Stimulated activated naive B cell treated with anti-CD40 and anti-IgM and Interleukin-4, amounts not matched to agents 10 μg/mL and 1 μg/mL and 100 μg/mL, for 72 hours (primary cell): ENCODE measurements at regions not wholly inside any gene's neighbourhood (a gene's known extent, or its start where the extent isn't known, plus 50 kb on each side); places are given as distances from the start of the nearest gene placed in this dataset.
A peak's percentile ranks its signal among the peaks of the same experiment; 100 is the strongest.
"Not testable (repeated sequence)": the region's sequence is repeated elsewhere in the genome, so short reads cannot be mapped to it uniquely, and the experiment has no call there.

ENCODE experiments used
- ATAC-seq, 2 donors: fragments of 150-1000 bp; cut with Tn5 transposase; replicated peaks; 2 replicates each; pipeline ENCODE4 v1.10.0; 2021; ENCODE audit warnings: moderate library complexity in 1 of 2
- DNase-seq: peaks from one replicate; pipeline ENCODE4 v3.0.0; 2021
- H3K27ac Mint-ChIP-seq: one replicate; pipeline ENCODE4 v1.8.0; 2022; ENCODE audit warnings: mild to moderate bottlenecking, mixed read lengths
- H3K27me3 Mint-ChIP-seq, 2 donors: one replicate each; pipeline ENCODE4 v1.8.0; 2022; ENCODE audit warnings: mixed read lengths in 2 of 2
- H3K36me3 Mint-ChIP-seq, 2 donors: one replicate each; pipeline ENCODE4 v1.8.0; 2022; ENCODE audit warnings: mixed read lengths in 2 of 2, mild to moderate bottlenecking in 1 of 2
- H3K4me1 Mint-ChIP-seq, 2 donors: one replicate each; pipeline ENCODE4 v1.8.0; 2022; ENCODE audit warnings: mixed read lengths in 2 of 2, mild to moderate bottlenecking in 1 of 2
- H3K4me3 Mint-ChIP-seq, 2 donors: one replicate each; pipeline ENCODE4 v1.8.0; 2022; ENCODE audit warnings: mild to moderate bottlenecking in 2 of 2, mixed read lengths in 2 of 2, moderate library complexity in 1 of 2
- H3K9me3 Mint-ChIP-seq, 2 donors: one replicate each; pipeline ENCODE4 v1.8.0; 2022; ENCODE audit warnings: mixed read lengths in 2 of 2, mild to moderate bottlenecking in 1 of 2

DNA sequence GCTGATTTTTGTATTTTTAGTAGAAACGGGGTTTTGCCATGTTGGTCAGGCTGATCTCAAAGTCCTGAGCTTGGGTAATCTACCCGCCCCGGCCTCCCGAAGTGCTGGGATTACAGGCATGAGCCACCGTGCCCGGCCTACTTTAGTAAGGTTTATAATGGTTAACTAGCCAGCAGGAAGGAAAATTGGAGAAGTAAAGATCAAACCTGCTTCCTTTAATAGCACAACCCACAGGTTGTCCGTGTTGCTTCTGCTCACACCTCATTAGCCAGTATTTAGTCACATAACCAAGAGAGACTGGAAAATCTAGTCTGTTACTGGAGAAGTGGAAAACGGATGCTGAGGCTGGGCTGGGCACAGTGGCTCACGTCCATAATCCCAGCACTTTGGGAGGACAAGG is 51.9 kb upstream of the TBL1XR1 start:
- no peak for DNase-seq
- Mint-ChIP-seq H3K27me3 (no peaks in the 10 kb centered on the region), H3K9me3 (peaks cover 5% of the 10 kb centered on the region in 2 donors), H3K27ac (no peak overlapping the region), H3K4me1 (peaks cover 19 to 42% of the 10 kb centered on the region in 2 donors), H3K36me3 (peaks cover 6% of the 10 kb centered on the region in 2 donors), H3K4me3 (no peak overlapping the region)
- ATAC-seq, result peak; percentile 21 to 22

DNA sequence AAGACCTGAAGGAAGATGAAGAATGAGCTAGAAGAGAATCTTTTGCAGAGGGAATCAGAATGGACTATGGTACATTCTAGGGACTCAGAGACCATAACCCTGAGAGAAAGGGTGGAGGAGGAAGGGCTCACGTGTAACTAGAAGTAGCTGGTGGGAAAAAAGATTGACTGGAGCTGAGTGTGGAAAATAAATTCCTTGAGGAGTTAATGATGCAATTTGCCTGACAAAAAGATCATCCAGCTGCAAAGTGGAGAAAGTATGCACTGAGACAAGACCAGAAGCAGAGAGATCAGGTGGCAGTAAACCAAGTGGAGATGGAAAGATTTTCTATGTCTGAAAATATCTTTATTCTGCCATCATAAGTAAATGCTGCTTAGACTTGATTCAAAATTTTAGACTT is 52.9 kb upstream of the TBL1XR1 start:
- ATAC-seq (no peak), DNase-seq (no peak)
- Mint-ChIP-seq H3K27ac (peak overlapping the region; percentile 42), H3K4me3 (no peak overlapping the region), H3K4me1 (peaks cover 19 to 42% of the 10 kb centered on the region in 2 donors), H3K9me3 (peaks cover 5% of the 10 kb centered on the region in 2 donors), H3K36me3 (peaks cover 6% of the 10 kb centered on the region in 2 donors), H3K27me3 (no peaks in the 10 kb centered on the region)

DNA sequence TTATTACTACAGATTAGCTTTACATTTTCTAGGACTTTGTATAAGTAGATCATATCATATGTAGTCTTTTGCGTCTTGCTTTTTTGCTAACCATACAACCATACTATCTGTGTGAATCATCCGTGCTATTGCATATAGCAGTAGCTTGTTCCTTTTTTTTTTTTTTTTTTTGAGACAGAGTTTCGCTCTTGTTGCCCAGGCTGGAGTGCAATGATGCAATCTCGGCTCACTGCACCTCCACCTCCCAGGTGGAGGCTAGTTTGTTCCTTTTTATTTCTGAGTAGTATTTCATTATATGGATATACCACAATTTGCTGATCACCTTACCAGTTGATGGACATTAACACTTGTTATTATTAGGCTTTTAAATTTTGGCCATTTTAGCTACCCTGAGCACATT is 54.5 kb upstream of the TBL1XR1 start:
- ATAC-seq (peak; percentile 80 to 83), DNase-seq (peak; percentile 23)
- peaks cover 2 to 5% of the 10 kb centered on the region in 2 donors for H3K36me3 Mint-ChIP-seq
- peaks cover 14 to 30% of the 10 kb centered on the region in 2 donors for H3K4me1 Mint-ChIP-seq
- H3K27me3 Mint-ChIP-seq, result no peaks in the 10 kb centered on the region
- no peak overlapping the region for H3K27ac Mint-ChIP-seq
- H3K4me3 Mint-ChIP-seq, result no peak overlapping the region
- peaks cover 3 to 5% of the 10 kb centered on the region in 2 donors for H3K9me3 Mint-ChIP-seq

DNA sequence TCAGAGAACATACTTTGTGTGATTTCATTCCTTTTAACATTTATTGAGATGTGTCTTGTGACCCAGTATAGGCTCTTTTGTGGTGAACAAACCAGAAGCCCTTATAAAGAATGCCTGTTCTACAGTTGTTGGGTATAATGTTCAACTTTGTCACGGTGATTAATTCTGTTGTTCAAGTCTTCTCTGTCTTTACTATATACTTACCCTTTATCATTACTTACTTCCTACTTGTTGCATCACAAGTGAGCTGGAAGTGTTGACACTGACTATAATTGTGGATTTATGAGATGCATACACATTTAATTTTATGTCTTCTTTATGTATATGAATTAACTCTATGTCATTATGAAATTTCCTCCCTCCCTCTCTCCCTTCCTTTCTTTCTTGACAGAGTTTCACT is 59.7 kb upstream of the TBL1XR1 start:
- Mint-ChIP-seq H3K4me3 (no peak overlapping the region), H3K9me3 (no peaks in the 10 kb centered on the region), H3K27ac (no peak overlapping the region), H3K36me3 (no peaks in the 10 kb centered on the region), H3K4me1 (peaks cover 0 to 13% of the 10 kb centered on the region in 2 donors), H3K27me3 (no peaks in the 10 kb centered on the region)
- DNase-seq (no peak), ATAC-seq (no peak)

DNA sequence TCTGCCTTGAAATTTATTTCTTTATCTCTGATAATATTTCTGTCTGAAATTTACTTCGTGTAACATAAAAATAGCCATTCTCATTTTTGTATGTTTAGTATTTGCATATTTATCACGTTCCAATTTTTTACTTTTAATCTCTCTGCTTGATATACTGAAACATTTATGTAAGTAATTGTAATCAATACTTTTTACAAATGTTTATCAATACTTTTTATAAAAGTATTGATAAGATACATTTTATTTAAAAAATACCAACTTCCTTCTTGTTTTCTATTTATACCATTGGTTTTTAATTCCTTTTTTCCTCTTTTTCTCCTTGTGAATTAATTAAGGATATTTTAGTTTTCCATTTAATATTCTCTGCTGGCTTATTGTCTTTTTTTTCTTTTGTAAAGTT is 60.3 kb upstream of the TBL1XR1 start:
- DNase-seq, result no peak
- no peaks in the 10 kb centered on the region for H3K9me3 Mint-ChIP-seq
- no peak overlapping the region for H3K27ac Mint-ChIP-seq
- no peaks in the 10 kb centered on the region for H3K27me3 Mint-ChIP-seq
- H3K36me3 Mint-ChIP-seq, result no peaks in the 10 kb centered on the region
- H3K4me3 Mint-ChIP-seq, result no peak overlapping the region
- no peak for ATAC-seq
- H3K4me1 Mint-ChIP-seq, result peaks cover 0 to 17% of the 10 kb centered on the region in 2 donors

DNA sequence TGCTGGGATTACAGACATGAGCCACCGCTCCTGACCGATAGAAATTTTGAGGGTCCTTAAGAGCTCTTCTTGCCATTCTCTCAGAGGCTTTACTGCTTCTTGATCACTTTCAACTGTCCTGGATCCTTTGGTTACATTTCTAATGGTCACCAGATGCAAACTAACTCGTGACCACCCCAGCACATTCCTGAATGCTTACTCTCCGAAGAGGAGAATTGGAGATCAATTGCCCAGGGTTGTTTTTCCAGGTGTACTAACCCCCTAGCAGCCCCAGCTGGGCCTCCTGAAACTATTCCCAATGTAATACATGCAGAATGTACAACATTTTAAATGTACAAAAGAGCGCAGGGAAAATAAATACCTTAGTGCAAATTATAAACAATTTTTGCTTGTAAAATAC is 65.1 kb upstream of the TBL1XR1 start:
- Mint-ChIP-seq H3K4me3 (no peak overlapping the region), H3K36me3 (no peaks in the 10 kb centered on the region), H3K27ac (no peak overlapping the region), H3K27me3 (no peaks in the 10 kb centered on the region), H3K9me3 (no peaks in the 10 kb centered on the region), H3K4me1 (peaks cover 7 to 31% of the 10 kb centered on the region in 2 donors)
- ATAC-seq (no peak), DNase-seq (no peak)

DNA sequence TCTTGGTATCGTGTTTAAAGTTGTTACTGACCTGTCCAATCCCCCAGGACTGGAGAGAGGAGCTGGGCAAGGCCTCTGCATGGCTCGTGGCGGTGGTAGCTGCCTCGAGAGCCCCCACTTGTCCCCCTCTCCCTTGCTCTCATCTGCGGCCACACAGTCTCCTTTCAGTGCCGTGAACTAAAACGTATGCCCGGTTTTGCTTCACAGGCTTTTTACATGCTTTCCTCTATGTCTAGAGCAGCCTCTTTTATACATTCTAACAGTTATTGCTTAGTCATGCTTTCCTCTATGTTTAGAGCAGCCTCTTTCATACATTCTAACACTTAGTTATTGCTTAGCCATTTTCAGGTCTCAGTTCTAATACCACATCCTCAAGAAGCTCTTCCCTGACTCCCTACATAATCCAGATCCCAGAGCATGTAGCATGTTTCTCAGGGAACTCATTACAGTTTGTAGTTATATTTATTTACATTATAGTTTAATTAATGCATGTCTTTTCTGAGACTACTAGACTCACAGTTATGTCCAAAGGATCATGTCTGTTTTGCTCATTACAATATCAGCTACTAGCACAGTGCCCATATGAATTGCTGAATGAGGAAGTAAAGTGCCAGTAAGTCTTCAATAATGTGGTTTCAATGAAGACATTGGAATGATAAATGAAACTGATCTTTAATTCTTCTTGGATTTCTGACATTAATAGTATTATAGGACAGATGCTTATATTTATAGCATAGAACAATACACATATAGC is 66.5 kb upstream of the TBL1XR1 start:
- H3K36me3 Mint-ChIP-seq, result no peaks in the 10 kb centered on the region
- no peaks in the 10 kb centered on the region for H3K27me3 Mint-ChIP-seq
- peaks cover 7 to 25% of the 10 kb centered on the region in 2 donors for H3K4me1 Mint-ChIP-seq
- H3K4me3 Mint-ChIP-seq, result no peak overlapping the region
- H3K27ac Mint-ChIP-seq, result peak overlapping the region; percentile 27
- ATAC-seq (peak in 1 of 2 donors; percentile 45), DNase-seq (no peak)
- H3K9me3 Mint-ChIP-seq, result peaks cover 0 to 2% of the 10 kb centered on the region in 2 donors

DNA sequence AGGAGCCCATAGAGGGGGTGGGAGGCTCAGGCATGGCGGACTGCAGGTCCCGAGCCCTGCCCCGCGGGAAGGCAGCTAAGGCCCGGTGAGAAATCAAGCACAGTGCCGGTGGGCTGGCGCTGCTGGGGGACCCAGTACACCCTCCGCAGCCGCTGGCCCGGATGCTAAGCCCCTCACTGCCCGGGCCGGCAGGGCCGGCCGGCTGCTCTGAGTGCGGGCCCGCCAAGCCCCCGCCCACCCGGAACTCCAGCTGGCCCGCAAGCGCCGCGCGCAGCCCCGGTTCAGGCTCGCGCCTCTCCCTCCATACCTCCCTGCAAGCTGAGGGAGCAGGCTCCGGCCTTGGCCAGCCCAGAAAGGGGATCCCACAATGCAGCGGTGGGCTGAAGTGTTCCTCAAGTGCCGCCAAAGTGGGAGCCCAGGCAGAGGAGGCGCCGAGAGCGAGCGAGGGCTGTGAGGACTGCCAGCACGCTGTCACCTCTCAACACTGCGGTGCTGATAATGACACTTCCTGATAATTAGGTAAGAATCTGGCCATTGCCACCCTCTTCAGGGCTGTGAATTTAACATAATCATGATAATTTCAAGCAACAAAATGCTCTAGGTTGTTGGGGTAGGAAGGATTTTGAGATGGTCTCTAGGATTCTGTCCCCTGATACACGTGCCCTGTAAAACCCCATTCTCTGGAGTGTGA is 74.7 kb upstream of the TBL1XR1 start:
- not testable (repeated sequence) for ATAC-seq, H3K4me3 Mint-ChIP-seq, H3K27ac Mint-ChIP-seq, H3K4me1 Mint-ChIP-seq, H3K27me3 Mint-ChIP-seq, H3K36me3 Mint-ChIP-seq, H3K9me3 Mint-ChIP-seq, DNase-seq

DNA sequence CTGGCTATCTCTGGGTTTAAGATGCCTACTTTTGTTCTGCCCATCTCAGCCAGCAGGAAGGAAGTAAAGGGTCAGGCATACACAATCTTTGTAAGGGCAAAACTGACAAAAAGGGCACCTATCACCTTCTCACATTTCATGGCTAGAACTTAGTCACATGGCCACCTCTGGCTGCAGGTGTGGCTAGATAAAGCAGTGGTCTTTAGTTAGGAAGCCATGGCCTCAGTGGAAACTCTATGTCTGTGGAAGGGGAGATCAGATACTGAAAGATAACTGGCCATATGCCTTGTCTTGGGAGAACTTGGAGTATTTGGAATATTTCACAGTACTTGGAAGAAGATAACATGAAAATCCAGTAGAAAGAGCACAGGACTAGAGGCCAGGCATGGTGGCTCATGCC is 80.7 kb upstream of the TBL1XR1 start:
- ATAC-seq, result no peak
- H3K9me3 Mint-ChIP-seq, result peaks cover 4 to 10% of the 10 kb centered on the region in 2 donors
- H3K4me1 Mint-ChIP-seq, result peaks cover 25 to 35% of the 10 kb centered on the region in 2 donors
- DNase-seq, result no peak
- no peak overlapping the region for H3K4me3 Mint-ChIP-seq
- no peak overlapping the region for H3K27ac Mint-ChIP-seq
- no peaks in the 10 kb centered on the region for H3K27me3 Mint-ChIP-seq
- H3K36me3 Mint-ChIP-seq, result peaks cover 8 to 13% of the 10 kb centered on the region in 2 donors

DNA sequence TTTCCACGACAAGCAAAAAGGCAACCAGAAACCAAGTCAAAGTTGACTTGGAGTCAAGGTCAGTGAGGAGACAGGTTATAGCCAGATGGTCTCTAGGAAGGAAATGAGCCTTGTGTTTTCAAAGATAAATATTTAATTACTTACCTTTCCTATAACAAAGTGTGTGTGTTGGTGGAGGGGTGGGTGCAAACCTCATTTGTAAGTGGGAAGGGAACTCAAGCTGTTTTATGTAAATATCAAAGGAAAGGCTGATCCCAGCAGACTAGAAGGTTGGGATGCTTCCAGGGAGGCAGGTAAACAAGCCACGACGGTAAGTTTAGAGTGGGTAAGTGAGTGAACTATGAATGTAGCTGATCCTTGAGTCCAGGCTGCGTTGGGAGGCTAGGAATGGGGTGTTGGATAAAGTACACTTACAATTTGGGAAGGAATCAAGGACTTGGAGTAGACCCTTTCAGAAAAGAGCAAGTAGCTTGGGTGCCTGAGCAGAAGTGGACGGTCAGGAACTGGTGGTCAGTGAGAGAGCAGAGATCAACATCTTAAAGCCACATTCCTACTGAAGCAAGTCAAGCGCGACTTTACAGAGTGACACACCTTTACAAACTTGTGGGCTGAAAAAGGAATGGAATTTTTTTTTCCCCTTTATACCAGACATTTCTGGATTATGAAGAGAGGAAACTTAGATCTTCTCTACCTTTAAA is 82.0 kb upstream of the TBL1XR1 start:
- Mint-ChIP-seq H3K4me3 (no peak overlapping the region), H3K27me3 (no peaks in the 10 kb centered on the region), H3K9me3 (peaks cover 4 to 10% of the 10 kb centered on the region in 2 donors), H3K4me1 (peaks cover 25 to 35% of the 10 kb centered on the region in 2 donors), H3K27ac (peak overlapping the region; percentile 71), H3K36me3 (peaks cover 8 to 13% of the 10 kb centered on the region in 2 donors)
- DNase-seq, result no peak
- no peak for ATAC-seq

DNA sequence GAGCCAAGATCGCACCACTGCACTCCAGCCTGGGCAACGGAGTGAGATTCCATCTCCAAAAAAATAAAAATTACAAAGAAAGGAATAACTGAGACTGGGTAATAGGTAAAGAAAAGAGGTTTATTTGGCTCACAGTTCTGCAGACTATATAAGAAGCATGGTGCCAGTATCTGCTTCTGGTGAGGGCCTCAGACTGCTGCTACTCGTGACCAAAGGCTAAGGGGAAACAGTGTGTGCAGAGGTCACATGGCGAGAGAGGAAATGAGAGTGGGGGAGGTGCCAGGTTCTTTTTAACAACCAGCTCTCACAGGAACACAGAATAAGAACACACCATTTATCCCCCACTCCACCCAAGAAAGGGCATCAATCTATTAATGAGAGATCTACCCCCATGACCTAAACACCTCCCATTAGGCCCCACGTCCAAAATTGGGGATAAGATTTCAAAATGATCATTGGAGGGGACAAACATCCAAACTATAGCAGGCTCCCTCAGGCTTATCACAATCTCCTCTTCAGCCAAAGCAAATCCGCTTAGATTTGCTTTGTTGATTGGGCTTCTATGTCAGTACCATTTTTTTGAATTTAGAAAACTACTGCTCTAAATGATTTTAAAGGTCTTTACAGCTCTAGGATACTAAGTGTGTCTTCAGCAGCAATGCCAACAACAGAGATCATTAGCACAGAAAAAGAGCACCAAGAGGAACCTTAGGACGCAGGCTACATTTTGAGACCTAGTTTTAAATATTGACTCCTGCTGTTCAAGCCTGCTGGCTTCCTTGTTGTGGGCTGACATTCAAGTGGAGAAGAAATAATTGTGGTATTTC is 84.2 kb upstream of the TBL1XR1 start:
- H3K36me3 Mint-ChIP-seq, result peaks cover 8 to 13% of the 10 kb centered on the region in 2 donors
- H3K27me3 Mint-ChIP-seq, result no peaks in the 10 kb centered on the region

DNA sequence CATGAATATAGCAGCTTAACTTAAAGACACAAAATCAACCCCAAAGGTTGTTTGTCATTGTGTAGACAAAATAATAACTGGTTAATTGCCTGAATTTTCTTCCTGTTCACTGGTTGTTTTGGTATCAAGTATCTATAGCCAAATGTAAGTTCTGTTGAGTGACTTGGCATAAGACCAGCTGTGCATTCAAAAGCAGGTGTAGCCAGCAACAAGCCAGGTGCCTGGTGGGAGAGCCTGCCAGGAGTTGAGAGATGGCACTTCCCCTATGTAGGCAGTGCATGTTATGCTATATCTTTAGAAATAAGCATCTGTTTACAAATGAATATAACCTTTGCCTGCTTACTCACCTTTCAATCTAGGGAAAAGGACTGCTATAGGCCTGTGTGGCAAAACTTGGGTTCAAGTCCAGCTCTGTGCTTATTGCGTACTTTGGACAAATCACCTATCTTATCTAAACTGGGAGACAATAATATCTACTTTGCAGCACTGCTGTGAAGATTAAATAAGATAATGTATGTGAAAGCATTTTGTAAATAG is 84.9 kb upstream of the TBL1XR1 start:
- Mint-ChIP-seq H3K9me3 (peaks cover 4 to 10% of the 10 kb centered on the region in 2 donors), H3K4me3 (peak overlapping the region in 1 of 2 donors; percentile 19), H3K36me3 (peaks cover 8 to 13% of the 10 kb centered on the region in 2 donors), H3K27me3 (no peaks in the 10 kb centered on the region), H3K27ac (peak overlapping the region; percentile 22), H3K4me1 (peaks cover 28 to 45% of the 10 kb centered on the region in 2 donors)
- ATAC-seq (peak; percentile 21 to 41), DNase-seq (no peak)

More for the DNA sequence above, 84.2 kb upstream of the TBL1XR1 start:
- peaks cover 27 to 39% of the 10 kb centered on the region in 2 donors for H3K4me1 Mint-ChIP-seq
- DNase-seq (peak; percentile 26), ATAC-seq (peak; percentile 88 to 90)
- H3K27ac Mint-ChIP-seq, result peak overlapping the region; percentile 93
- peaks cover 4 to 10% of the 10 kb centered on the region in 2 donors for H3K9me3 Mint-ChIP-seq
- H3K4me3 Mint-ChIP-seq, result peak overlapping the region in 1 of 2 donors; percentile 11

DNA sequence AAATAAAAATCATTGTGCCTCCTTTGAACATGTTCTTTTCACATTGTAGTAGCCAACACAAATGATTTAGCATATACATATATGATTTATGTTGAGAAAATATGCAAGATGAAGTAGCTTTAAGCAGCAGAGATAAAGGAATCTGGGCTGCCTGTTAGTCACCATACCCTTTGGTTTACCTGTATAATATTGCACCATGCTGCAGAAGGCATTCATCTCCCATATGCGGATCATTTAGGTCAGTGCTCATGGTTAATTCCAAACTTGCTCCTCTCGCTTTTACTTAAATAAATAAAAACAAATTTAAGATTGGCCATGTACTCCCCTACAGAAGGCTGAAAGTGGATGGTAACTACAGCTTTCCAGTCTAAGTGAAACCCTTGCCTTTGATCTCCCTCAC is 86.7 kb upstream of the TBL1XR1 start:
- H3K27ac Mint-ChIP-seq, result no peak overlapping the region
- H3K4me1 Mint-ChIP-seq, result peaks cover 27 to 46% of the 10 kb centered on the region in 2 donors
- H3K4me3 Mint-ChIP-seq, result no peak overlapping the region
- peaks cover 8 to 13% of the 10 kb centered on the region in 2 donors for H3K36me3 Mint-ChIP-seq
- H3K9me3 Mint-ChIP-seq, result peaks cover 4 to 10% of the 10 kb centered on the region in 2 donors
- ATAC-seq (no peak), DNase-seq (no peak)
- H3K27me3 Mint-ChIP-seq, result no peaks in the 10 kb centered on the region
